GM23248 (cell line): ENCODE measurements at regions not wholly inside any gene's neighbourhood (a gene's known extent, or its start where the extent isn't known, plus 50 kb on each side); places are given as distances from the start of the nearest gene placed in this dataset.

ENCODE experiments used
- DNase-seq: peaks from one replicate; pipeline ENCODE4 v3.0.0-alpha.2; 2015
- H2AFZ ChIP-seq: fragments of 200-600 bp; sonication (generic); 2 replicates; pipeline ENCODE4 v1.6.1; 2016; ENCODE audit warnings: antibody characterized with exemption
- H3F3A ChIP-seq: fragments of 200-600 bp; sonication (generic); 2 replicates; pipeline ENCODE4 v1.6.1; 2016; ENCODE audit warnings: mild to moderate bottlenecking, antibody characterized with exemption, mixed run types; ENCODE audit not compliant: insufficient read depth
- H3K27ac ChIP-seq: fragments of 200-600 bp; sonication (generic); 2 replicates; pipeline ENCODE4 v1.5.1; 2016; ENCODE audit warnings: mild to moderate bottlenecking
- H3K27me3 ChIP-seq: fragments of 200-600 bp; sonication (generic); replicated peaks from 2 replicates; pipeline ENCODE4 v1.6.1; 2016; ENCODE audit warnings: mild to moderate bottlenecking; ENCODE audit not compliant: insufficient read depth
- H3K36me3 ChIP-seq: fragments of 200-600 bp; sonication (generic); 2 replicates; pipeline ENCODE4 v1.6.1; 2016; ENCODE audit warnings: low read depth, mild to moderate bottlenecking
- H3K4me1 ChIP-seq: fragments of 200-600 bp; sonication (generic); 2 replicates; pipeline ENCODE4 v1.6.1; 2016; ENCODE audit warnings: mild to moderate bottlenecking; ENCODE audit not compliant: insufficient read depth
- H3K4me2 ChIP-seq: fragments of 200-600 bp; sonication (generic); one replicate; pipeline ENCODE4 v1.6.1; 2016; ENCODE audit warnings: mild to moderate bottlenecking; ENCODE audit not compliant: unreplicated experiment
- H3K4me3 ChIP-seq: fragments of 200-600 bp; sonication (generic); 2 replicates; pipeline ENCODE4 v1.5.1; 2016; ENCODE audit warnings: mild to moderate bottlenecking
- H3K79me2 ChIP-seq: fragments of 200-600 bp; sonication (generic); 2 replicates; pipeline ENCODE4 v1.6.1; 2016; ENCODE audit warnings: mild to moderate bottlenecking; ENCODE audit not compliant: insufficient read depth
- H3K9ac ChIP-seq: fragments of 200-600 bp; sonication (generic); 2 replicates; pipeline ENCODE4 v1.6.1; 2016; ENCODE audit warnings: mild to moderate bottlenecking
- H3K9me2 ChIP-seq: fragments of 200-600 bp; sonication (generic); 2 replicates; pipeline ENCODE4 v1.6.1; 2016; ENCODE audit warnings: mixed run types, mild to moderate bottlenecking, moderate library complexity; ENCODE audit not compliant: insufficient read depth
- H3K9me3 ChIP-seq: fragments of 200-600 bp; sonication (generic); one replicate; pipeline ENCODE4 v1.6.1; 2017; ENCODE audit warnings: low read depth
- H4K20me1 ChIP-seq: fragments of 200-600 bp; sonication (generic); 2 replicates; pipeline ENCODE4 v1.6.0; 2016; ENCODE audit not compliant: insufficient read depth
- EZH2 ChIP-seq: fragments of 200-600 bp; sonication (generic); IDR thresholded peaks from 2 replicates; pipeline ENCODE4 v1.6.1; 2018; ENCODE audit warnings: antibody characterized with exemption, mild to moderate bottlenecking; ENCODE audit not compliant: insufficient read depth, poor library complexity, severe bottlenecking
- EZH2phosphoT487 ChIP-seq: fragments of 200-600 bp; sonication (generic); IDR thresholded peaks from 2 replicates; pipeline ENCODE4 v1.6.1; 2018; ENCODE audit warnings: antibody characterized with exemption, moderate library complexity, mild to moderate bottlenecking, low read depth; ENCODE audit not compliant: insufficient read depth
- WGBS, 2 experiments: methylation state at CpG; one replicate each; pipeline ENCODE4 v1.1.6; 2015 to 2017; ENCODE audit warnings: low lambda C conversion rate in 2 of 2, low coverage in 1 of 2; ENCODE audit errors: missing lambda C conversion rate in 2 of 2; 5-methylcytosine and 5-hydroxymethylcytosine counted together
- in situ Hi-C: fragments of 300-500 bp; cut with MboI; formaldehyde crosslinking; loops from 2 replicates; pipeline ENCODE4 v1.15.0; 2020

DNA sequence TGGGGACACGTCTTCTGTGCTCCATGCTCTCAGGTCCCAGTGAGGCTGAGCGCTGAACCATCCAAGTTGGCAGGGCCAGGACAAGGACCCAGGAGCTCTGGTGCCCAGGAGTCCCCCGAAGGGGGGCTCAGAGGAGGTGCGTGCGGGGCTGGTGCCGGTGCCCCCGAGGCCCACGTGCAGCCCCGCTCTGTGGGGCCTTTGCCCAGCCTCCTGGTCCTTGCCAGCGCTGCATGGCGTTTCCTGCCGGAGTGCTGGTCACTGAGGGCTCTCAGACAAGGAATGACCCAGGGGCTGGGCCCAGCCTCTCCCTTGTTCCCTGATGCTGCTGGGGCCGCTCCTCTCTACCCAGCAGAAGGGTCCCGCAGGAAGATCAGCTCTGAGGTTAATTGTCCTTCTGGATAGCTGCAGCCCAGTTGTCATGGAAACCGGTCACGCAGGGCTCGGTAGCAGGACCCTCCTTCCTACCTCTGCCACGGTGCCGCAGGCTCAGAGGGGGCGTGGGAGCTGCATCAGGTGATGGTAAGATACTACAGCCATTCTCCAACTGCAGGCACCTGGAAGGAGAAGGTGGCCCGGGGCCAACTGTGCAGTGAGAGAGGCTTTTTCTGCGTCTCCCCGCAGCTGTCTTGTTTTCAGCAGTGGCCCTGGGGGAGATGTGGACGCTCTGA is 64.5 kb downstream of the RRM2 start:
- Histone ChIP-seq H4K20me1 (no peaks in the 10 kb centered on the region), H3K4me2 (no peak overlapping the region), H3K27me3 (no peaks in the 10 kb centered on the region), H3K27ac (no peak overlapping the region), H3K9me2 (no peaks in the 10 kb centered on the region), H3K36me3 (no peaks in the 10 kb centered on the region), H3K9me3 (no peaks in the 10 kb centered on the region), H3K4me1 (no peaks in the 10 kb centered on the region), H3K4me3 (no peak overlapping the region), H3K79me2 (no peaks in the 10 kb centered on the region), H3F3A (0 out of 2 replicates have a peak, but pooled peaks cover 4% of the 10 kb centered on the region), H2AFZ (no peak overlapping the region), H3K9ac (no peak overlapping the region)
- DNase-seq: no peak
- 84 to 88% methylated on average over 14 to 24 of the region's 24 CpGs for WGBS, 2 experiments
- in situ Hi-C loops: no loop called here
- TF ChIP-seq EZH2phosphoT487 (no peak), EZH2 (no peak)

DNA sequence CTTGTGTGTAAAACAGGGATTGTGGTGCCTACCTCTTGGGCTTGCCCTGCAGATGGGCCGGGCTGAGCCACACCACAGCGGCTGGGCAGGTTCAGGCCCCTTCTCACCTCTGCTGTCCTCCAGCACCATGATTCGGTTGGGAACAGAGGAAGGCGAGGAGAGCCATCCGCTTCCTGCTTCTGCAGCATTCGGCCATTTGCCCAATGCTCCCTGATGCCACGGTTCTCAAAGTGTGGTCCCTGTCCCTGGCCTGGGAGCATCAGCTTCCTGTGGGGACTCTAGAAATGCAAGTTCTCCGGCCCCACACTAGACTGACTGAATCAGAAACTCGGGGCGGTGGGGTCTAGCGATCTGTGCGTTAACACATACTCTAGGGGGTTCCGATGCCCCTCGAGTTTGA is 65.1 kb downstream of the RRM2 start:
- Histone ChIP-seq H3K9me3 (no peaks in the 10 kb centered on the region), H4K20me1 (no peaks in the 10 kb centered on the region), H3K4me2 (no peak overlapping the region), H3K27ac (no peak overlapping the region), H3K9ac (no peak overlapping the region), H3K4me1 (no peaks in the 10 kb centered on the region), H3K79me2 (no peaks in the 10 kb centered on the region), H3K4me3 (no peak overlapping the region), H3F3A (0 out of 2 replicates have a peak, but pooled peaks cover 4% of the 10 kb centered on the region), H3K27me3 (no peaks in the 10 kb centered on the region), H3K9me2 (no peaks in the 10 kb centered on the region), H3K36me3 (no peaks in the 10 kb centered on the region), H2AFZ (no peak overlapping the region)
- no peak for DNase-seq
- TF ChIP-seq EZH2 (no peak), EZH2phosphoT487 (no peak)
- in situ Hi-C loops: no loop called here
- WGBS, 2 experiments: 91 to 93% methylated on average over 14 of the region's 14 CpGs

DNA sequence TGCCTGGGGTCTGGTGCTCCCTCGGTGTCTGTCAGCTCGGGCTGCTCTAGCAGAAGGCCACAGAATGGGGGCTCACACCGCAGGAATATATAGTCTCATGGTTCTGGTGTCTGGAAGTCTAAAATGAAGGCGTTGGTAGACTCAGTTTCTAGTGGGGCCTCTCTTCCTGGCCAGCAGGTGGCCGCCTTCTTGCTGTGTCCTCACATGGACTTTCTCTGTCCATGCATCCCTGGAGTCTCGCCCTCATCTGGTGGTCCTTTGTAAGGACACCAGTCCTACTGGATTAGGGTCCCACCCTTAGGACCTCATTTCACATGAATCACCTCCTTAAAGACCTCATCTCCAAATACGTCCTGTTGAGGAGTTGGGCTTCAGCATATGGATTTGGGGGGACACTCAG is 65.7 kb downstream of the RRM2 start:
- no peak for TF ChIP-seq EZH2
- TF ChIP-seq EZH2phosphoT487: no peak
- H3K9ac ChIP-seq: no peak overlapping the region
- 0 out of 2 replicates have a peak, but pooled peaks cover 4% of the 10 kb centered on the region for H3F3A ChIP-seq
- no peaks in the 10 kb centered on the region for H3K4me1 ChIP-seq
- H3K9me3 ChIP-seq: no peaks in the 10 kb centered on the region
- no peak overlapping the region for H3K4me2 ChIP-seq
- no peaks in the 10 kb centered on the region for H3K79me2 ChIP-seq
- no peaks in the 10 kb centered on the region for H4K20me1 ChIP-seq
- no peak overlapping the region for H3K4me3 ChIP-seq
- no peaks in the 10 kb centered on the region for H3K9me2 ChIP-seq
- H3K27me3 ChIP-seq: no peaks in the 10 kb centered on the region
- 91 to 94% methylated on average over 7 of the region's 7 CpGs for WGBS, 2 experiments
- DNase-seq: peak; percentile 30
- H2AFZ ChIP-seq: no peak overlapping the region
- H3K27ac ChIP-seq: no peak overlapping the region
- in situ Hi-C loops: no loop called here
- H3K36me3 ChIP-seq: no peaks in the 10 kb centered on the region

DNA sequence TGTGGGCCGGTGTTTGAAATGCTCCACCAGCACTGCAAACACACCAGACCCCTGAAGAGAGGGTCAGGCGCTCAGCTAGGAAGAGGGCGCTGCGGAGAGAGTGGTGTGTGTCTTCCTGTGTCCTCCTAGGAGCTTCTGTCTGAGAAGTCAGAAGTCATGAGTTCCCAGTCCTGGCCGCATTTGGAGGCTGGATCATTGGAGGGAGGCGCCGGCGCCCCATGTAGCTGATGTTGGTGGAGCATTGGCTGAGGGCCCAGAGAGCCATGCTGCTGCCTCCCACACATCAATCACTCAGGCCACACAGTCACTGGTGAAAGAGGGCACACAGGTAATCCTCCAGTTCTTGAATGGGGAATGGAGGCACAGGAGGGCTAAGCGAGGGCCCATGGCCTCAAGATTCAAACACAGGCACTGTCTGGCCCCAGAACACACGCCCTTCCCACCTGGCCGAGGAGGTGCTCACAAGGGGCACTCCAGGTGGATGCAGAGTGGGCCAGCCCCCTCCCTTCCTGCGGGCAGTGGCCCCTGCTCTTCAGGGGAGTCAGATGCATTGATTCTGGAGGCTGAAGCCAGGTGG is 66.3 kb downstream of the RRM2 start:
- H3F3A ChIP-seq: peaks cover 7% of the 10 kb centered on the region; the same call in 1 of the 2 replicates
- no peak overlapping the region for H2AFZ ChIP-seq
- peaks cover 3% of the 10 kb centered on the region; the same call in 1 of the 2 replicates for H3K4me1 ChIP-seq
- 96 to 97% methylated on average over 12 of the region's 12 CpGs for WGBS, 2 experiments
- H3K4me2 ChIP-seq: no peak overlapping the region
- DNase-seq: no peak
- H3K27me3 ChIP-seq: no peaks in the 10 kb centered on the region
- no peak for TF ChIP-seq EZH2
- no peak for TF ChIP-seq EZH2phosphoT487
- H4K20me1 ChIP-seq: no peaks in the 10 kb centered on the region
- no peak overlapping the region for H3K9ac ChIP-seq
- no peaks in the 10 kb centered on the region for H3K36me3 ChIP-seq
- no peaks in the 10 kb centered on the region for H3K9me2 ChIP-seq
- no peaks in the 10 kb centered on the region for H3K79me2 ChIP-seq
- in situ Hi-C loops: no loop called here
- no peak overlapping the region for H3K4me3 ChIP-seq
- H3K27ac ChIP-seq: no peak overlapping the region
- H3K9me3 ChIP-seq: no peaks in the 10 kb centered on the region
